ENCODE measurements at regions not wholly inside any gene's neighbourhood (a gene's known extent, or its start where the extent isn't known, plus 50 kb on each side); places are given as distances from the start of the nearest gene placed in this dataset.

- no peaks in the 10 kb centered on the region for H4K20me1 ChIP-seq (ENCODE audit: control insufficient read depth, insufficient read depth, low read depth, low read length)
These were observed 74.3 kb upstream of the NPY2R start for GRCh38 chr4:155134136-155134535.

GRCh38 chr4:155140889-155141288, 67.5 kb upstream of the NPY2R start:
- no peaks in the 10 kb centered on the region for H3K4me1 ChIP-seq (ENCODE audit: control insufficient read depth, low read length)
- TF ChIP-seq CTCF (IDR thresholded peaks at IDR 0.05; ENCODE audit: low read depth, low read length, poor library complexity, severe bottlenecking), result no peak
- TF ChIP-seq EZH2phosphoT487 (IDR thresholded peaks at IDR 0.05; ENCODE audit: borderline replicate concordance, low read length), result no peak
- H3K4me3 ChIP-seq (ENCODE audit: low read length), result no peak overlapping the region
- H3K27ac ChIP-seq (ENCODE audit: low read depth, low read length), result no peak overlapping the region
- H3K27me3 ChIP-seq (ENCODE audit: control insufficient read depth, low read length), result no peaks in the 10 kb centered on the region
- H4K20me1 ChIP-seq (ENCODE audit: control insufficient read depth, insufficient read depth, low read depth, low read length), result no peaks in the 10 kb centered on the region
- no peak overlapping the region for H3K4me2 ChIP-seq (ENCODE audit: low read length)
- H3K9me3 ChIP-seq (ENCODE audit: control insufficient read depth, insufficient read depth, low read length), result no peaks in the 10 kb centered on the region
- no peaks in the 10 kb centered on the region for H3K79me2 ChIP-seq (ENCODE audit: control insufficient read depth, low read length)
- H3K36me3 ChIP-seq (ENCODE audit: control insufficient read depth, low read length), result no peaks in the 10 kb centered on the region
- no peaks in the 10 kb centered on the region for H3F3A ChIP-seq (ENCODE audit: control insufficient read depth, insufficient read depth)
- no peaks in the 10 kb centered on the region for H3K9me2 ChIP-seq (replicated peaks; ENCODE audit: control insufficient read depth, low read length)

More at GRCh38 chr4:155134136-155134535, 74.3 kb upstream of the NPY2R start:
- Histone ChIP-seq H3K27me3 (ENCODE audit: control insufficient read depth, low read length) (no peaks in the 10 kb centered on the region), H3K9me2 (replicated peaks; ENCODE audit: control insufficient read depth, low read length) (no peaks in the 10 kb centered on the region), H3K79me2 (ENCODE audit: control insufficient read depth, low read length) (no peaks in the 10 kb centered on the region), H3K4me2 (ENCODE audit: low read length) (no peak overlapping the region), H3K27ac (ENCODE audit: low read depth, low read length) (no peak overlapping the region), H3K4me1 (ENCODE audit: control insufficient read depth, low read length) (no peaks in the 10 kb centered on the region), H3K4me3 (ENCODE audit: low read length) (no peak overlapping the region), H3K36me3 (ENCODE audit: control insufficient read depth, low read length) (no peaks in the 10 kb centered on the region), H3K9me3 (ENCODE audit: control insufficient read depth, insufficient read depth, low read length) (no peaks in the 10 kb centered on the region), H3F3A (ENCODE audit: control insufficient read depth, insufficient read depth) (no peaks in the 10 kb centered on the region)
- TF ChIP-seq CTCF (IDR thresholded peaks at IDR 0.05; ENCODE audit: low read depth, low read length, poor library complexity, severe bottlenecking) (no peak), EZH2phosphoT487 (IDR thresholded peaks at IDR 0.05; ENCODE audit: borderline replicate concordance, low read length) (no peak)

GRCh38 chr4:155143512-155143911, 64.9 kb upstream of the NPY2R start:
- TF ChIP-seq EZH2phosphoT487 (IDR thresholded peaks at IDR 0.05; ENCODE audit: borderline replicate concordance, low read length), result no peak
- TF ChIP-seq CTCF (IDR thresholded peaks at IDR 0.05; ENCODE audit: low read depth, low read length, poor library complexity, severe bottlenecking), result no peak
- no peaks in the 10 kb centered on the region for H3K9me3 ChIP-seq (ENCODE audit: control insufficient read depth, insufficient read depth, low read length)
- H3K27me3 ChIP-seq (ENCODE audit: control insufficient read depth, low read length), result no peaks in the 10 kb centered on the region
- no peak overlapping the region for H3K4me3 ChIP-seq (ENCODE audit: low read length)
- H4K20me1 ChIP-seq (ENCODE audit: control insufficient read depth, insufficient read depth, low read depth, low read length), result no peaks in the 10 kb centered on the region
- H3K9me2 ChIP-seq (replicated peaks; ENCODE audit: control insufficient read depth, low read length), result no peaks in the 10 kb centered on the region
- H3K4me2 ChIP-seq (ENCODE audit: low read length), result no peak overlapping the region
- H3K27ac ChIP-seq (ENCODE audit: low read depth, low read length), result no peak overlapping the region
- no peaks in the 10 kb centered on the region for H3K4me1 ChIP-seq (ENCODE audit: control insufficient read depth, low read length)
- H3K79me2 ChIP-seq (ENCODE audit: control insufficient read depth, low read length), result no peaks in the 10 kb centered on the region
- H3F3A ChIP-seq (ENCODE audit: control insufficient read depth, insufficient read depth), result no peaks in the 10 kb centered on the region
- H3K36me3 ChIP-seq (ENCODE audit: control insufficient read depth, low read length), result no peaks in the 10 kb centered on the region
